Glomerular visceral epithelial cell (primary cell): ENCODE measurements at regions not wholly inside any gene's neighbourhood (a gene's known extent, or its start where the extent isn't known, plus 50 kb on each side); places are given as distances from the start of the nearest gene placed in this dataset.
"Not testable (repeated sequence)": the region's sequence is repeated elsewhere in the genome, so short reads cannot be mapped to it uniquely, and the experiment has no call there.

Source experiments
- DNase-seq: peaks from one replicate; pipeline ENCODE4 v3.0.0-alpha.2; 2016; ENCODE audit errors: extremely low spot score

DNA sequence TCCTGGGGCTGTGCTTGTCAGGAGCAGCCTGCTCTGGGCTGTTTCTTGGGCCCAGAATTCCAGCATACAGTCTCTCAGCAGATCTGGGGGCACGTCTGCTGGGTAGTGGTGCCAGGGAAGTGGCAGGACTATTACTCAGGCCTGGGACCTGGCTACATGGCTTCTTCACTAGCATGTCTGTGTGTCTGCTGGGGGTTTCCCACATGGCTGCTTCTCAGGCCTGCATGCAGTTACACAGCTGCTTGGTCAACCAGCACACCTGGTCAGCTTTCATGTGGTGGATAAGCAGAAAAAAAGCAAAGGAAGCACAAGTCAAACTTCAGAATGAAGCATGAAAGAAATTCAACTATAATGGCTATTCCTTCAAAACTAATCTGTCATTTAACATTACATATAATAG, 316.2 kb upstream of the NOX3 start:
- DNase-seq: peak; percentile 15

DNA sequence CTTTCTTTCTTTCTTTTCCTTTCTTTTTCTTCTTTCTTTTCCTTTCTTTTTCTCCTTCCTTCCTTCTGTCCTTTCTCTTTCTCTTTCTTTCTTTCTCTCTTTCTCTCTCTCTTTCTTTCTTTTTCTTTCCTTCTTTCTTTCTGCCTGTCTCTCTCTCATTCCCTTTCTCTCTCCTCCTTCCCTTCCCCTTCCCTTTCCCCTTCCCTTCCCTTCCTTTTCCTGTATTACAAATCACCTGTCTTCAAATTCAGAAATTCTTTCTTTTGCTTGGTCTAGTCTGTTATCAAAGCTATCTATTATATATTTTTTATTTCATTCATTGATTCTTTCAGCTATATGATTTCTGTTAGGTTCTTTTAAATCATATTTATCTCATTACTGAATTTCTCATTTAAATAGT, 315.2 kb upstream of the NOX3 start:
- no peak for DNase-seq

DNA sequence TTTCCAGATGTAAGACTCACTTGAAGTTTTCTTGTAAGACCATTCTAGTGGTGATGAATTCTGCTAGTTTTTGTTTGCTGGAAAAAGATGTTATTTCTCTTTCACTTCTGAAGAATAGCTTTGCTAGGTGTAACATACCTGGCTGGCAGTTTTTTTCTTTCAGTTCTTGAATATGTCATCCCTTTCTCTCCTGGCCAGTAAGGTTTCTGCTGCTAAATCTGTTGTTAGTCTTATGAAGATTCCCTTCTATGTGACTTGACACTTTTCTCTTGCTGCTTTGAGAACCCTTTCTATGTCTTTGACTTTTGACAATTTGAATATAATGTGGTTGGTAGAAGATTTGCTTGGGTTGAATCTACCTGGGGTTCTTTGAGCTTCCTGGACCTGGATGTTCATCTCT, 314.7 kb upstream of the NOX3 start:
- no peak for DNase-seq

DNA sequence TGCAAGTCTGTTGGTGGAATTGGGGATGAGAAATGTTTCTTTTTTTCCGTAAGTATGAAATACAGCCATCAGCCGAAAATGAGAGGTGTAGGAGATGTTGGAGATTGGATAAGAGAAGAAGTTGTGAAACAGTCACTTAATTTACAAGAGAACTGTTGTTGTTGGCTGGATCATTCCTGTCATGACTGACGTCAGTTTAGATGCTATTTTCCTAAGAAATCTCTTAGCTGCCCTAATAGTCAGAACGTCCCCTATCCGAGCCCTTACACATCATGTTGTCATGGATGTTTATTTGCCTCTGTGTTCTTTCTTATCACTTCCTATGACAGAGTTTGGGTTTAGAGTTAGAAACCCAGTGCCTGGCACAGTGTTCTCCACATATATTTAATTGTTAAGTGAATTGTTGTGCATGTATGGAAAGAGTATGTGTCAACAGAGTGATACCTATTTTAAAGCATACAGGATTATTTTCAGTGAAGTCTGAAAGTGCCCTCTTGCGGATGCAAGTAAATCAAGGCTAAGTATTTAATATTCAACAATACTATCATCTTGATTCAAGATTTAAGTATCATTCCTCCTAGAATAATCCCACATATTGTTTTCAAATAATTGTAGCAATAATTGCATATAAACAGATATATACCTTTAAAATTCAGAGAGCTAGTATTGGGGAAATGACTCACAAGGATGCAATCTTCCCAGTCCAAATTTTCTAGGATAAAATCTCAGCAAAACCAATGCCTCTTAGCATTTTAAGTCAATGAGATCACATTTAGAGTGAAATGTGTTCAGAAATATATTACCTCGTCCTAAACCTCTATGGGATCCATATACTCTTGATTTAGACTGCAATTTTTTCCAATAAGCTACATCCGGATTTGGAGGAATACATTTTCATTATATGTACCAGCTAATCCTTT, 309.9 kb upstream of the NOX3 start:
- DNase-seq: no peak

DNA sequence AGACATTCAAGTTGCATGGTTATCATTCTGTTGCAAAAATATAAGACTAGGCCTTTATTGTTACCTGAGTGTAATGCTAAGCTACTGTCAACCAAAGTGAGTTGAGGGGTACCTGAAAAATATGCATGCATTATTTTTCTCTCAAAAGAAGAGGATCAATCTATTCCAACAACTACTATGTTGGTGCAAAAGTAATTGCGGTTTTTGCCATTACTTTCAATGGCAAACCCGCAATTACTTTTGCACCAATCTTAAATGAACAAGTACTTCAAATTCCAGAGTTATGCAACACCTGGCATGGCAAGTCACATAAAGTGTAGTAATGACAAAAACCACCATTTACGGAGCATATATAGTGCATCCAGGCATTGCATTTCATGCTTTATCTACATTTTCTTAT, 307.0 kb upstream of the NOX3 start:
- no peak for DNase-seq

DNA sequence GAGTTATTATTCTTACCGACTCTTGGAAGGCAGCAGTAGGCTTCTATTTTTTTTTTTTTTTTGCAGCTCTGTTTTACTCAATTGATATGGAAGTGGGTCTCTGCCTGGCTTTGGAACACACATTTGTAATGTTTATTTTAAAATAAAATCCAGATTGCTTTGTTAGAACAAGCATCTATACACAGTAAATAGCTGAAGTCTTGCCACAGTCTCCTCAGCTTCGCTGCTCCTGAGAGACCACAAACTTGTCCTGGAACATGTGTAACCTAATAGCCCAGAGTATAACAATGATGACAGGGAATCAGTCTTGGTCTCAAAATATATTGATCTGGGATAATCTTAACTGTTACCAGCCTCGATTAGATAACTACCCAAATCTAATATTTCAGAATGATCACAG, 299.8 kb upstream of the NOX3 start:
- no peak for DNase-seq

DNA sequence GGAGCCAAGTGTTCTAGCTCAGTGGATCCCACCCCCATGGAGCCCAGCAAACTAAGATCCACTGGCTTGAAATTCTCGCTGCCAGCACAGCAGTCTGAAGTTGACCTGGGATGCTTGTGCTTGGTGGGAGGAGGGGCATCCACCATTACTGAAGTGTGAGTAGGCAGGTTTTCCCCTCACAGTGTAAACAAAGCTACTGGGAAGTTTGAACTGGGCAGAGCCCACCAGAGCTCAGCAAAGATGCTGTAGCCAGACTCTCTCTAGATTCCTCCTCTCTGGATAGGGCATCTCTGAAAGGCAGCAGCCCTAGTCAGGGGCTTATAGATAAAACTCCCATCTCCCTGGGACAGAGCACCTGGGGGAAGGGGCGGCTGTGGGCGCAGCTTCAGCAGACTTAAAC, 293.1 kb upstream of the NOX3 start:
- not testable (repeated sequence) for DNase-seq

DNA sequence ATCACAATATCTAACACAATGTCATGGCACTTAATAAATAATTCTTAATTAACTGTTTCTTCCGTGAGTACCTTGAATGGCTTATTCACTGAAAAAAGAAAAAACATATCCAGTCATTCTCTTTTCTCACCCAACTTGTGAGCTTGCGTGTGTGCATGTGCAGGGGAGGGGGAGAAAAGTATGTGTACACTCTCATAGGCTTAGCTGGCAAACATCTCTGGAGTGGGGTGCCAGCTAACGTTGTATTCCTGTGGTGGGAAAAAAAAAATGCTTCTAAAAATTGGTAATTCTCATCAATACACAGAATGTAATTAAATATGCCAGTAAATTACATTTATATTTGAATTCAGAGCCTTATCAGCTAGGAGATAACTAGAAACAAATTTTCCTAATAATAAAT, 291.9 kb upstream of the NOX3 start:
- DNase-seq: no peak

DNA sequence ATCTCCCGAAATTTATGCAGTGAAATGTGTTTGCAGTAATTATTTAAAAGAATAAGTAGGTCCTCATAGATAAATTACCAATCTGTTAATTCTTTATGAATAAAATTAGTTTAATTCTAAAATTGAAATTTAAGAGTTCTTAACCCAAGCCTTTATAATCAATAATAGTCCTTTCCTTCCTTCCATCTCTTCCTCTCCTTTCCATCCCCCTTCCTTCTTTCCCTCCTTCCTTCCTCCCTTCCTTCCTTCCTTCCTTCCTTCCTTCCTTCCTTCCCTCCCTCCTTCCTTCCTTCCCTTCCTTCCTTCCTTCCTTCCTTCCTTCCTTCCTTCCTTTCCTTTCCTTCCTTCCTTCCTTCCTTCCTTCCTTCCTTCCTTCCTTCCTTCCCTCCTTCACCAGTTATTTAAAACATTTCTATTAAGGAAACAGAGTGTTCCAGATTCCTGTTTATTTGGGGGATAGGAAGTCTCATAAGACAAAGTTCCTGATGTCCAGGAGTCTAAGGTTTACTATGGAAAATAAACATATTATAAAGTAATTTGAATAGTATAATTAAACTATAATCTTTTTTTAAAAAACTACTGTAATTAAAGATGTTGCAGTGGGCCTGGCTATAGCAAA, 285.3 kb upstream of the NOX3 start:
- DNase-seq: no peak

DNA sequence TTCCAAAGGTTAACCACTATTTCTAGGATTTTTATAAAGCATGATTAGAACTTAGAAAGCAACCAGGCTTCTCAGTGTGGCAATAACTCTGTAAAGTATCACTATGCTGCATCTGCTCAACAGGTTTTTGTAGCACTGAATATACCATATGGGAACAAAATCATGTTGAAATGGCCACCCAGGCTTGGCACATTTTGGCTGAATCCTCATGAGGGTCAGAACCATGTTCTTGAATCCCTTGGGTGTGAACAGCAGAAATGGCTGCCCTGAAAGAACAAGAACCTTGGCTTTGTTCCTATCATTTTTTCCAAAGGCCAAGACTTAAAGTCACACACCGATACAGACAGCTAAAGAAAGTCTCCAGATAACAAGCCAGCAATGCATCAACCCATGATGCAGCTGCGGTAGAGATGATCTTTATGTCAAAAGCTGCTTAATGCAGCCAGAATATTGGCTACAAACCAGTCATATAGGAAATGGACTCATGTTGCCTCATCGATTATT, 283.0 kb upstream of the NOX3 start:
- DNase-seq: no peak

DNA sequence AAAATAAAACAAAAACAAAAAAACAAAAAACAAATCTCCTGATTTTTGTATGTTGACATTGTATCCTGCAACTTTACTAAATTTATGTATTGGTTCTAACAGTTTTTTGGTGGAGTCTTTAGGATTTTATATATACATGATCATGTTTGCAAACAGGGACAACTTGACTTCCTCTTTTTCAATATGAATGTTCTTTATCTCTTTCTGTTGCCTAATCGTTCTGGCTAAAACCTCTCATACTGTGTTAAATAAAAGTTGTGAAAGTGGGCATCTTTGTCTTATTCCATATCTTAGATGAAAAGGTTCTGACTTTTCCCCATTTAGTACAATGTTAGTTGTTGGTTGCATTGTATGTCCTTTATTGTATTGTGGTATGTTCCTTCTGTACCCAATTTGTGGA, 261.7 kb upstream of the NOX3 start:
- DNase-seq: no peak

DNA sequence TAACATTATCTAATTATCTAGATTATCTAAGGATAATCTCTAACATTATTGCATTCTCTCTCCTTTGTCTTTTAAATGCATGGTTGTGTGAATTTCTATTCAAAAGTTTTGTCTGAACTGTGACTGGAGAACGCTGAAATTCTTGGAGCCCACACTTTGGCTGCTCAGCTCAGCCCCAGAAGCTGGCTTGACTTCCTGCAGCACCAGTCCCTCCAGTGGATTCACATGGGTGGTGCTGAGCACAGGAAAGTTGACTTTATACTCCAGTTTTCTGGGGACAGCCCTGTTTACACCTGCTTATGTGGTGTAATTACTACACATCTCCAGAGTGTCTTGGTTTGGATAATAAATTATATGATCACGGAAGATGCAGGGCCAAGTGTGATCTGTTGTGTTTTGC, 255.1 kb upstream of the NOX3 start:
- DNase-seq: no peak

DNA sequence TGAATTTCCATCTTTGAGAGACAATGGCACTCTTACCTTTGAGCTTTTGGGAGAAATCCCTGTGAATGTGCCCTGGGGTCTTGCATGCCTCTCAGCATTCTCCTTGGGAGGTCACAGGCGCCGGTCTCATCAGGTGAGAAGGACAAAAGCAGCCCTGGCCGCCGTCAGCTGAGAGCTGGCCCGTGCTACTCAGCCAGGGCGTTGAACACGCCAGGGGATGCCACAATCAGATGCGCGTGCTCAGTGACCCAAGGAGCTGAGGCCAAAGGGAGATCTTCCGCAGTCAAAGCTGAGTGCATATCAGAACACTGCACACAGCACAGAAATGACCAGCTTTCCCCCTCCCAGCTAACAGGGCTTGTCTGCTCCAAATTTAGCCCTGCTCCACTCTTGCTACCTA, 253.6 kb upstream of the NOX3 start:
- no peak for DNase-seq

DNA sequence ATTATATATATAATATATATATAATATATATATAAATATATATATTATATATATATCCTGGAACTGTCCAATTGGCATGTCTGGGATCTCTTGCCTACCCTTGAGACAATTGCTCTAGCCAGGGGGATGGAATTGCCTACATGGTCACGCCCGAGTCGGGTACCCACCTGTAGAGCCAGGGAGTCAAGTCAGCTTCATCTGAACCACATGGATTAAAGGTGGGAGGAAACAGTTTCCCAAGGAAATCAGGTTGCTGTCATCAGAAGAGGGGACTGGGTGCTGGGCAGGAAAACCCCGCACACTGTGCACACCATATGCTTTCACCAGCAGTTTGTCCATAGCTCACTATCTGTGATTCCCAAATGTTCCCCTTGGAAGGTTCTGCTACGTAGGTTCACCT, 252.5 kb upstream of the NOX3 start:
- no peak for DNase-seq

DNA sequence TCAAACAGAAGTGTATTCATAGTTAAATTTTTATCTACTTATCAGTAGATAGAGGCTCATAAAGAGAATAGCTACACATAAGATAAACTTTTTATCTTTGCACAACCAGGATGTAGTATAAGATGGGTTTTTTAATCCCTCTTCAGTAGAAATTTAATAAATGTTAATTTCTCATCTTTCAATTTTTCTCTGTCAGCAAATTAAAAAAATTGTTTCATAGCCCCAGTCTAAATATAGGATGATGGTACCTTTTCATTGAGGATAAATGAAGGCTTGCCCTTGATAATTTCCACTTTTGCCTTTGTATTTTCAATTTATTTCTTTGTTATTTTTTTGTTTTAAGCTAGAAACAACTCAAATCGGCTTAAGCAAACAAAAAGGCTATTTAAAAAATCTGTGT, 251.2 kb upstream of the NOX3 start:
- no peak for DNase-seq

DNA sequence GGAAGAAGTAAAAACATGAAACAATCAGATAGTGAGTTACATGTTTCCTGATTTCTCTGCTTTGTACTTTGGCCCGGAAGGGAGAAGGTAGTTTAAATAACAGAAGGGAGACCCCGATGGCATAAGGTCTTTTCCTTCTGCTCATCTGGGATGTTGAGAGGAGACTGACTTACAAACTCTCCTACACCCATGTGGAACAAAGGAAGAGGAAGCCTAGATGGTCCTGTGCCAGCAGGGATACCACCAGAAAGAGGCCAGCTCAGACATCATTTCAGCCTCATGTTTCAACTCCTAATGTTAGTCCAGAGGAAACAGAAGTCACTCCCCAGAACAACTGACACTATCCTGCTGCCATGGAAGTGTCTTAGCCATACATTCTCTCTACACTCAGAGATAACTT, 250.7 kb upstream of the NOX3 start:
- DNase-seq: no peak

DNA sequence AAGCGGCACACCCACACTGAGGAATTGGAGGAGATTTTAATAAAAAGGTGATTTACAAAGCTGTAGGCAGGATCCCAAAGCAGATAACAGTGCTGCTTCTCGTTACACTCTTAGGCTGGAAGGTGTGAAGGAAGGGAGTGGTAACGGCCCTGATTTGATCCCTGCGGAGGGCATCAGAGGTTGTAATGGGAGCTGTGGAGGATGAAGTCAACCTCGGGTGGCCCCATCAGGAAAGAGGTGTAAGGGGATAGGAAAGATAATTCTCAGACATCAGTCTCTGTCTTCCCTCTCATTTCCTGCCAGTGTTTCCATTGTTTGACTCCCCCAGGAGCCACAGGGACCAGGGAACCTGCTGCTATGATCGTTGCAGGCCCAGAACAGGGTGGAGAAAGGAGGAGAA, 245.7 kb upstream of the NOX3 start:
- no peak for DNase-seq

DNA sequence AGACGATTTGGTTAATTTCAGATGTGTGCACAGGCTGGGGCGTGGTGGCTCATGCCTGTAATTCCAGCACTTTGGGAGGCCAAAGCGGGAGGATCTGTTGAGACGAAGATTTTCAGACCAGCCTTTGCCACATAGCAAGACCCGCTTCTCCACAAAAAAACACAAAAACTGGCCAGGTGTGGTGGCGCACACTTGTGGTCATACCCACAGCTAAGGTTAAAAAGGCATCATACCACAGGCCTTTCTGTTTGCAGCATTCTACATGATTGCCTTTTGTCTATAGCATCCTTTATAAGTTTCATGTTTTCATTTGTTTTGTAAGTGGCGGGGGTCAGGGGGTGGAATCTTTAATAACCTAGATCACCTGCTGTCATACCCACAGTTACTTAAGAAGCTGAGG, 239.9 kb upstream of the NOX3 start:
- DNase-seq: no peak

DNA sequence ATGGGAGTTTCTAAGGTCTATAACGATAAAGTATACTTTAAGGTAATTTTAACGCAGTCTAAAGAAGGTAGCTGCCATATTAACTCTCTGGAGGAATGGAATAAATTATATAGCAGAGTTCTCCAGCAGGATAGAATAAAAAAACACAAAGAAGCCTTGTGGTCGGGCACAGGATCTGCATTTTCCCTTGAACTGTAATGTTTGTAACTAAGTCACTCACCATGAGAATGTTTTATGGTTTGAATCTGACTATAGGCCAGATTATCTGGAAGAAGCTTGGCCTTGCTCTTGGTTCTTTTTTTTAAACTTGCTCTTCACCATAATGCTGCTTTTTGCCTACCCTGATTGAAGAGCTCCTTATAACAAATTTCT, 238.8 kb upstream of the NOX3 start:
- DNase-seq: peak; percentile 51

DNA sequence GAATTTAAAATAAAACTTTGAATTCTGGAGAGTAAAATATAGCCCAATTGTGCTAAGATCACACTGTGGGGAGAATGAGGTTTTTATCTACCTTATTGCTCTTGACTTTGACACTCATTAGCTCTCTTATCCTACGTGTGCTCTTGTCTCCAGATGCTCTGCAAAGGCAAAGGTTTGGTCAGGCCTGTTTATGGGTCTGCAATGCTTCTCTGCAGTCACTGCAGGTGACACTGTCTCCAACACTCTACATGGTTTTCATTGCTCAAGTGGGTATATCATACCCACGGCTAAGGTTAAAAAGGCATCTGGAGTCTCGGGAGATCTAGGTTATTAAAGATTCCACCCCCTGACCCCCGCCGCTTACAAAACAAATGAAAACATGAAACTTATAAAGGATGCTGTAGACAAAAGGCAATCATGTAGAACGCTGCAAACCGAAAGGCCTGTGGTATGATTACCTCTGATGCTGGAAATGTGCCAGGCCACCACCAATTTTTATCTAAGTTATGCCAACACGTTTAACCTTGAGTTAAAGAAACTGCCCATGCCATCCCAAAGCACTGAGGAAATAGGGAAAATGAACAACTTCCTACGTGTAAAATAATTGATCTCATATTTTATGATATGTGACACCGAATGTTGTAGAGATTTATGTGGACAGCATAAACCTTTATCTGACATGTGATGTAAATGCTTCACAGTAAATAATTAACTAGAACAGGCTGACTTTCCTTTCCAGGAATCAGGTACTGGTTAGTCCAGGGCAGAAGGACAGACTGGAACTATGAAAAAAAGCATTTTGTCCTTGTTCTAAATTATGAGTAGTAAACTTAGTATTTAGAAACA, 238.2 kb upstream of the NOX3 start:
- peak; percentile 84 for DNase-seq

DNA sequence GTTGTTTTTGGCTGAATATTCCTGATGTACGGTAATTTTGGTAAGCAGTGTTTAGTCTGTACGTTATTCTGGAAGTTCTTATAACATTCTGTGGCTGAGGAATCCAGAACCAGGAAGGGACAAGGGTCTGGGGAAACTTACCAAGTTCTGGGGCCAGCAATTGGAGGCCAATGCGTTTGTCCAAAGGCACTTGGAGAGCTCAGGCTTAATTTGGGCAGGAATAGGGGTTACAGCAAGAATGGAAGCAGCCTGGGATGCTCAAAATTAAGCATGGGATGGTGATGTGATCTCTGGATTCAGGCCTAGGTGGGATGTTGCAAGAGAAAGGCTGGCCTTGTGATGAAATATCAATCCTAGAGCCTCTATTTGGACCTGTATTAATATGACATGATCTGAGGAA, 235.2 kb upstream of the NOX3 start:
- DNase-seq: no peak

DNA sequence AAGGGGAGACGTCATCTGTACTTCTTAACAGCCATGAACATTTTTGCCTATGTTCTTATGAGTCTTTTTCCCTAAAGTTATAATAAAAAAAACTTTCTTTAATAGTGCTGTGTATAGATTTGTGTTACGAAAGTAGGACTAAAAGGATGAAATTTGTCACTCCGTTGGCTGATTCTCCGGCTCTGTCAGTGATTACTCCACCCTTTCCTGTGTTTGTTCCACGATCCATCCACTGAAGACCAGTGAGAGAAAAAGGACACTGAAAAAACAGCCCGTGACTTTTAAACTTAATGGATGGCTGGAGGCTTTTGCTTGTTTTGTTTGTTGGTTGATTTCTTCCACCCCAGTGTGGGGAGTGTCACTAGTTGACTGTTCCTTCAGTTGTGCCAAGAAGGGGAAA, 232.0 kb upstream of the NOX3 start:
- no peak for DNase-seq
